K562 (cell line): ENCODE measurements at regions not wholly inside any gene's neighbourhood (a gene's known extent, or its start where the extent isn't known, plus 50 kb on each side); places are given as distances from the start of the nearest gene placed in this dataset.

Experiments
- ATAC-seq: fragments of 200-7000 bp; cut with Tn5 transposase; 3 replicates; pipeline ENCODE4 v1.9.1; 2020; ENCODE audit warnings: moderate library complexity
- BruUV-seq: library from RNA; stranded (reverse); fragments of 400-500 nt; replicated peaks from 2 replicates; lab custom pipeline; 2021; lab: Mats Ljungman, UMichigan
- CTCF ChIA-PET: fragments of 300-600 bp; formaldehyde crosslinking; extraction: SDS; loops from one replicate; lab custom pipeline; 2021; ENCODE audit warnings: low intra/inter-chr PET ratio; lab: Yijun Ruan, JAX
- POLR2A ChIA-PET: fragments of 300-600, 350-650 bp; sonication (Branson Sonifier 250); formaldehyde crosslinking; extraction: SDS; loops from one replicate; lab custom pipeline; 2021; ENCODE audit warnings: antibody characterized with exemption, inconsistent platforms; lab: Yijun Ruan, JAX
- DNase-seq, 4 experiments: peaks; one replicate each; pipeline versions ENCODE4 v3.0.0 to v3.0.0-alpha.2; 2011 to 2018; ENCODE audit warnings: low spot score in 3 of 4, mixed read lengths in 3 of 4; ENCODE audit errors: extremely low read depth in 1 of 4
- FAIRE-seq: peaks from 2 replicates; lab custom pipeline; 2011; peaks lifted over from hg19 to GRCh38; lab: Jason Lieb, UNC
- H2AFZ ChIP-seq: 2 replicates; pipeline ENCODE4 v1.6.0; 2011; ENCODE audit warnings: low read depth, low read length, control low read depth, inconsistent platforms
- H3K27ac ChIP-seq: fragments of 200-600 bp; 3 replicates; pipeline ENCODE4 v1.8.0; 2011; ENCODE audit warnings: low read depth, mild to moderate bottlenecking, control low read depth, inconsistent platforms, low read length, moderate library complexity, mixed read lengths; ENCODE audit errors: extremely low read depth
- H3K27me3 ChIP-seq, 2 experiments: fragments of 300-600 bp in 1 of 2; 2 replicates in 1 of 2; 3 replicates in 1 of 2; pipeline versions ENCODE4 v1.6.0 to v1.8.0; 2011; ENCODE audit warnings: inconsistent platforms in 2 of 2, low read length in 2 of 2, mild to moderate bottlenecking in 1 of 2, mixed read lengths in 1 of 2, moderate library complexity in 1 of 2; ENCODE audit not compliant: control insufficient read depth in 2 of 2, insufficient read depth in 2 of 2
- H3K36me3 ChIP-seq: fragments of 300-600 bp; 3 replicates; pipeline ENCODE4 v1.8.0; 2011; ENCODE audit warnings: mild to moderate bottlenecking, low read length, inconsistent platforms; ENCODE audit not compliant: control insufficient read depth, insufficient read depth
- H3K4me1 ChIP-seq, 2 experiments: fragments of 200-600 bp in 1 of 2; replicated peaks in 1 of 2; 2 replicates in 1 of 2; 3 replicates in 1 of 2; pipeline versions ENCODE4 v1.5.1 to v1.8.0; 2011; ENCODE audit warnings: inconsistent platforms in 2 of 2, low read length in 2 of 2, mild to moderate bottlenecking in 1 of 2, mixed read lengths in 1 of 2, moderate library complexity in 1 of 2; ENCODE audit not compliant: control insufficient read depth in 2 of 2, insufficient read depth in 2 of 2
- H3K4me2 ChIP-seq: 2 replicates; pipeline ENCODE4 v1.6.1; 2011; ENCODE audit warnings: low read length, control low read depth, inconsistent platforms, mixed read lengths; ENCODE audit not compliant: insufficient read depth
- H3K4me3 ChIP-seq: fragments of 200-600 bp; sonication (generic), shearing (Covaris generic); 2 replicates; pipeline ENCODE4 v1.5.1; 2016; ENCODE audit warnings: control low read depth, inconsistent platforms
- H3K79me2 ChIP-seq: fragments of 200-600 bp; 3 replicates; pipeline ENCODE4 v1.8.0; 2011; ENCODE audit warnings: low read length, inconsistent platforms; ENCODE audit not compliant: control insufficient read depth, insufficient read depth
- H3K9ac ChIP-seq, 2 experiments: 2 replicates each; pipeline versions ENCODE4 v1.6.0 to v1.6.1; 2011; ENCODE audit warnings: low read depth in 2 of 2, low read length in 2 of 2, control low read depth in 1 of 2, inconsistent platforms in 1 of 2, mild to moderate bottlenecking in 1 of 2, mixed read lengths in 1 of 2; ENCODE audit not compliant: insufficient read depth in 1 of 2
- H3K9me1 ChIP-seq: one replicate; pipeline ENCODE4 v1.6.0; 2011; ENCODE audit warnings: inconsistent platforms, mild to moderate bottlenecking, low read length, moderate library complexity; ENCODE audit not compliant: control insufficient read depth, insufficient read depth
- H3K9me3 ChIP-seq: replicated peaks from 2 replicates; pipeline ENCODE4 v1.5.1; 2011; ENCODE audit warnings: low read depth, low read length, inconsistent platforms; ENCODE audit not compliant: control insufficient read depth, insufficient read depth
- H4K20me1 ChIP-seq: replicated peaks from 2 replicates; pipeline ENCODE4 v1.6.1; 2011; ENCODE audit warnings: low read length, inconsistent platforms, mixed read lengths; ENCODE audit not compliant: control insufficient read depth, insufficient read depth
- C11orf30 ChIP-seq: fragments of 450-650 bp; IDR thresholded peaks from 2 replicates; pipeline ENCODE4 v1.6.1; 2016; ENCODE audit warnings: low read depth, mild to moderate bottlenecking
- CCNT2 ChIP-seq: IDR thresholded peaks from 2 replicates; pipeline ENCODE4 v1.6.1; 2011; ENCODE audit warnings: borderline replicate concordance, low read depth, mild to moderate bottlenecking, moderate library complexity, mixed read lengths, low read length; ENCODE audit not compliant: insufficient read length; ENCODE audit errors: extremely low read depth
- KHSRP ChIP-seq: fragments of 450-650 bp; IDR thresholded peaks from 2 replicates; pipeline ENCODE4 v1.6.1; 2017
- NR1H2 ChIP-seq: sonication (generic); formaldehyde crosslinking; IDR thresholded peaks from 2 replicates; pipeline ENCODE4 v1.4.0; 2020; ENCODE audit warnings: mild to moderate bottlenecking, missing genetic modification reagents
- POLR2B ChIP-seq: fragments of 450-650 bp; IDR thresholded peaks from 2 replicates; pipeline ENCODE4 v1.6.1; 2018; ENCODE audit warnings: low read depth; ENCODE audit not compliant: partially characterized antibody
- SUPT5H ChIP-seq: fragments of 450-650 bp; IDR thresholded peaks from 2 replicates; pipeline ENCODE4 v1.6.1; 2016
- WGBS: fragments of 100-300 bp; shearing (Covaris generic); methylation state at CpG from one replicate; pipeline ENCODE4 v1.1.6; 2016; ENCODE audit warnings: low coverage, mixed read lengths; ENCODE audit not compliant: insufficient coverage; ENCODE audit errors: missing lambda C conversion rate; 5-methylcytosine and 5-hydroxymethylcytosine counted together
- in situ Hi-C: fragments of 300-500 bp; cut with MboI; formaldehyde crosslinking; loops from 4 replicates; pipeline ENCODE4 v1.15.0; 2018; ENCODE audit warnings: inconsistent platforms, mixed read lengths
- intact Hi-C: fragments of 100-400 bp; cut with micrococcal nuclease; formaldehyde crosslinking; loops from 2 replicates; pipeline ENCODE4 v1.14.2; 2022
- TF ChIP-seq, protein P1 (sequence below): fragments of 450-650 bp; IDR thresholded peaks from 2 replicates; pipeline ENCODE4 v1.6.1; 2018; ENCODE audit not compliant: partially characterized antibody

DNA sequence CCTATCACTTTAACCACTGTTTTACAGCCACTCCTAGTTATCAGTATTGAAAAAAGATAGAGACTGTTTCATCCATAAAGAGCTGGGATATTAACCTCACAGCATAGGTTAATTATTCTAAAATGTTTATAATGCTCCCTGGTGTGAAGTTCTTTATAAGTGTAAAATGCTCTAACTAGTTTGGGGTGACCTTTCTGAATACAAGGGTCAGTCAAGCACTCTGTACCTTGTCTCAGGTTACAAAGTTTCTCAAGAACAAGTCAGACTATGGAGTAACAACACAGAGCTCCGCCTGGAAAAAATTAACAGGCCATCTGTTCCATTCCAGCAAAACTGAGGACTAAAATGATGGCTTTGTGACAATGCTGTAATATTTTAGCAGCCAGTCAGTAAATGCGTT is 107.4 kb downstream of the NOL4 start (continued):
- TF ChIP-seq, protein P1, sequence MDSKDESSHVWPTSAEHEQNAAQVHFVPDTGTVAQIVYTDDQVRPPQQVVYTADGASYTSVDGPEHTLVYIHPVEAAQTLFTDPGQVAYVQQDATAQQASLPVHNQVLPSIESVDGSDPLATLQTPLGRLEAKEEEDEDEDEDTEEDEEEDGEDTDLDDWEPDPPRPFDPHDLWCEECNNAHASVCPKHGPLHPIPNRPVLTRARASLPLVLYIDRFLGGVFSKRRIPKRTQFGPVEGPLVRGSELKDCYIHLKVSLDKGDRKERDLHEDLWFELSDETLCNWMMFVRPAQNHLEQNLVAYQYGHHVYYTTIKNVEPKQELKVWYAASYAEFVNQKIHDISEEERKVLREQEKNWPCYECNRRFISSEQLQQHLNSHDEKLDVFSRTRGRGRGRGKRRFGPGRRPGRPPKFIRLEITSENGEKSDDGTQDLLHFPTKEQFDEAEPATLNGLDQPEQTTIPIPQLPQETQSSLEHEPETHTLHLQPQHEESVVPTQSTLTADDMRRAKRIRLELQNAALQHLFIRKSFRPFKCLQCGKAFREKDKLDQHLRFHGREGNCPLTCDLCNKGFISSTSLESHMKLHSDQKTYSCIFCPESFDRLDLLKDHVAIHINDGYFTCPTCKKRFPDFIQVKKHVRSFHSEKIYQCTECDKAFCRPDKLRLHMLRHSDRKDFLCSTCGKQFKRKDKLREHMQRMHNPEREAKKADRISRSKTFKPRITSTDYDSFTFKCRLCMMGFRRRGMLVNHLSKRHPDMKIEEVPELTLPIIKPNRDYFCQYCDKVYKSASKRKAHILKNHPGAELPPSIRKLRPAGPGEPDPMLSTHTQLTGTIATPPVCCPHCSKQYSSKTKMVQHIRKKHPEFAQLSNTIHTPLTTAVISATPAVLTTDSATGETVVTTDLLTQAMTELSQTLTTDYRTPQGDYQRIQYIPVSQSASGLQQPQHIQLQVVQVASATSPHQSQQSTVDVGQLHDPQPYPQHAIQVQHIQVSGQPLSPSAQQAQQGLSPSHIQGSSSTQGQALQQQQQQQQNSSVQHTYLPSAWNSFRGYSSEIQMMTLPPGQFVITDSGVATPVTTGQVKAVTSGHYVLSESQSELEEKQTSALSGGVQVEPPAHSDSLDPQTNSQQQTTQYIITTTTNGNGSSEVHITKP = no peak
- TF ChIP-seq SUPT5H = no peak
- no peak for TF ChIP-seq CCNT2
- no peak for TF ChIP-seq NR1H2 (CRISPR knock-in tag)

DNA sequence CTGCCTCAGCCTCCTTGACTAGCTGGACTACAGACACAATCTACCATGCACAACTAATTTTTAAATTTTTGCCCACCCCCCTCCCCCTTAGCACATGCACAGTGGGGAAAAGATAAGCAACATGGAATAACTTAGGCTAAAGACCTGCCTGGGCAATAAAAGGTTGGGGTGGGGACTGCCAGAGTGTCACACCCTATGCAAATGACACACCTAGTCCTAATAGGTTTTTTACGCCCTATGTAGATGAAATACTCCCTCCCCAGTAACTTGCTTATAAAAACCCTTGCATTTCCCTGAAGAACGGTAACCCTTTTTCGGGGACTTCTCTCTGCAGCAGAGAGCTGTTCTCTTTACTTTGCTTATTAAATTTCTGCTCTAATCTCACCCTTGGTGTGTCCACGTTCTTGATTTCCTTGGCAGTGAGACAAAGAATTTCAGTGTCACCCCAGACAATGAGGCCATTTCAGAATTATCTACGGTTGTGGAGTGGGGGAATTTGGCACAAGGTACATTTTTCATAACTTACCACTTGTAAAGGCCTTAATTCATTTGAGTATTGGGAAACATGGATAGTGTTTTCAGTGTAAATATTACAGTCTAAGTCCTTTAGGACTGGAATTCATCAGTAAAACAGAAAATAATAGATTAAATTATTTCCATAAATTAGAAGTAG is 109.2 kb downstream of the NOL4 start:
- WGBS = 3% methylated on average over 5 of the region's 5 CpGs
- H2AFZ ChIP-seq = no peak overlapping the region
- H3K27ac ChIP-seq = no peak overlapping the region
- H3K9me1 ChIP-seq = no peaks in the 10 kb centered on the region
- H3K4me2 ChIP-seq = no peak overlapping the region
- no peak for FAIRE-seq
- H3K27me3 ChIP-seq = no peaks in the 10 kb centered on the region
- H3K9ac ChIP-seq = no peak overlapping the region
- POLR2A ChIA-PET = interaction anchor here (0.7 kb wide), 2 partner anchors 7 to 34 kb away, joined by 3 read pairs; no protein-coding TSS in a partner anchor
- in situ Hi-C loops (loop anchor here (25.0 kb wide), 1 partner anchor 672 kb away; no protein-coding TSS in a partner anchor), intact Hi-C loops (no loop called here)
- no peaks in the 10 kb centered on the region for H3K79me2 ChIP-seq
- no peak for ATAC-seq
- no peak for TF ChIP-seq KHSRP
- no peak for TF ChIP-seq POLR2B
- no peak for TF ChIP-seq C11orf30
- BruUV-seq = no TSS peak
- H3K4me3 ChIP-seq = no peak overlapping the region
- no peaks in the 10 kb centered on the region for H3K4me1 ChIP-seq
- H3K9me3 ChIP-seq = peaks cover 3% of the 10 kb centered on the region; the same call in 1 of the 2 replicates
- H4K20me1 ChIP-seq = no peaks in the 10 kb centered on the region
- no peak for DNase-seq
- CTCF ChIA-PET = no interaction called here
- no peaks in the 10 kb centered on the region for H3K36me3 ChIP-seq
